ENCODE measurements at regions not wholly inside any gene's neighbourhood (a gene's known extent, or its start where the extent isn't known, plus 50 kb on each side); places are given as distances from the start of the nearest gene placed in this dataset.

GRCh38 chr9:28378231-28378630 lies 805.0 kb upstream of the C9orf72 start (continued):
- TF ChIP-seq CEBPB (IDR thresholded peaks at IDR 0.05; ENCODE audit: borderline replicate concordance in 1 of 2, low read depth in 2 of 2, low read length in 2 of 2) (no peak), ETV6 (conservative IDR thresholded peaks at IDR 0.05 in 1 of 2, IDR thresholded peaks at IDR 0.05 in 1 of 2; ENCODE audit: borderline replicate concordance in 1 of 2, low read depth in 1 of 2) (no peak), SIN3A (IDR thresholded peaks at IDR 0.05; ENCODE audit: low read depth, low read length) (no peak), POU2F2 (IDR thresholded peaks at IDR 0.05; ENCODE audit: borderline replicate concordance, low read depth, low read length) (no peak), ASH2L (IDR thresholded peaks at IDR 0.05; ENCODE audit: borderline replicate concordance, low read depth) (no peak)

GRCh38 chr9:28379082-28379481 lies 805.8 kb upstream of the C9orf72 start:
- H3K27ac ChIP-seq (ENCODE audit: control insufficient read depth, insufficient read depth) = no peak overlapping the region
- no peak overlapping the region for H3K4me3 ChIP-seq
- in situ Hi-C loops (cut with MboI) = no loop called here
- no peaks in the 10 kb centered on the region for H3K27me3 ChIP-seq (replicated peaks in 1 of 2; ENCODE audit: control insufficient read depth in 2 of 2, insufficient read depth in 2 of 2, low read length in 1 of 2)
- H3K4me1 ChIP-seq (ENCODE audit: control insufficient read depth, insufficient read depth, low read length) = no peaks in the 10 kb centered on the region
- H3K9ac ChIP-seq (ENCODE audit: control insufficient read depth, insufficient read depth, low read length) = no peak overlapping the region
- ChIA-PET SMC1A (ENCODE audit: uncharacterized antibody, unreplicated experiment) (interaction anchor here (1.1 kb wide), 1 partner anchor 10 kb away, joined by 4 read pairs; no protein-coding TSS in a partner anchor), POLR2A (no interaction called here), RAD21 (ENCODE audit: unreplicated experiment) (no interaction called here), CTCF (no interaction called here)
- TF ChIP-seq IRF3 (IDR thresholded peaks at IDR 0.05) = no peak
- no peak overlapping the region for H3K4me2 ChIP-seq (ENCODE audit: control insufficient read depth, insufficient read depth)
- no peak for DNase-seq (ENCODE audit: low read depth, low spot score)
- FAIRE-seq = no peak
- intact Hi-C loops (cut with micrococcal nuclease; ENCODE audit: unreplicated experiment) = no loop called here
- H3K79me2 ChIP-seq (ENCODE audit: control insufficient read depth, insufficient read depth, low read length) = no peaks in the 10 kb centered on the region
- no peaks in the 10 kb centered on the region for H4K20me1 ChIP-seq (ENCODE audit: control insufficient read depth, insufficient read depth)
- no peak overlapping the region for H2AFZ ChIP-seq (ENCODE audit: control insufficient read depth, low read depth, low read length)
- ATAC-seq = no peak
- BruUV-seq (replicated peaks) = no TSS peak
- H3K9me3 ChIP-seq (replicated peaks; ENCODE audit: control insufficient read depth, insufficient read depth, low read length) = no peaks in the 10 kb centered on the region
- no peaks in the 10 kb centered on the region for H3K36me3 ChIP-seq (ENCODE audit: control insufficient read depth in 2 of 2, insufficient read depth in 2 of 2, low read length in 1 of 2)
